GM12801 (cell line): ENCODE measurements at regions not wholly inside any gene's neighbourhood (a gene's known extent, or its start where the extent isn't known, plus 50 kb on each side); places are given as distances from the start of the nearest gene placed in this dataset.

Experiments used
- TF ChIP-seq, protein P1 (sequence below): IDR thresholded peaks from one replicate; pipeline ENCODE4 v1.5.1; 2011; ENCODE audit warnings: control low read depth; ENCODE audit not compliant: insufficient read length; ENCODE audit errors: extremely low read depth

DNA sequence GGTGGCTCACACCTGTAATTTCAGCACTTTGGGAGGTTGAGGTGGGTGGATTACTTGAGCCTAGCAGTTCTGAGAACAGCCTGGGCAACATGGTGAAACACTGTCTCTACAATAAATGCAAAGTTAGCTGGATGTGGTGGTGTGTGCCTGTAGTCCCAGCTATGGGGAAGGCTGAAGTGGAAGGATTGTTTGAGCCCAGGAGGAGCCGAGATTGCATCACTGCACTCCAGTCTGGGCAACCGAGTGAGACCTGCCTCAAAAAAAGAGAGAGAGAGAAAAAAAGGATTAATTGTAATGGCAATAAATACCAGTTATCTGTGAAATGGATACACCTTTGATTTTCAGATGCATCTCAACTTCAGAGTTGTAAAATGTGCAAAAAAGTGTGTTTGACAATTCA is 58.8 kb downstream of the SPRY1 start:
- TF ChIP-seq, protein P1, sequence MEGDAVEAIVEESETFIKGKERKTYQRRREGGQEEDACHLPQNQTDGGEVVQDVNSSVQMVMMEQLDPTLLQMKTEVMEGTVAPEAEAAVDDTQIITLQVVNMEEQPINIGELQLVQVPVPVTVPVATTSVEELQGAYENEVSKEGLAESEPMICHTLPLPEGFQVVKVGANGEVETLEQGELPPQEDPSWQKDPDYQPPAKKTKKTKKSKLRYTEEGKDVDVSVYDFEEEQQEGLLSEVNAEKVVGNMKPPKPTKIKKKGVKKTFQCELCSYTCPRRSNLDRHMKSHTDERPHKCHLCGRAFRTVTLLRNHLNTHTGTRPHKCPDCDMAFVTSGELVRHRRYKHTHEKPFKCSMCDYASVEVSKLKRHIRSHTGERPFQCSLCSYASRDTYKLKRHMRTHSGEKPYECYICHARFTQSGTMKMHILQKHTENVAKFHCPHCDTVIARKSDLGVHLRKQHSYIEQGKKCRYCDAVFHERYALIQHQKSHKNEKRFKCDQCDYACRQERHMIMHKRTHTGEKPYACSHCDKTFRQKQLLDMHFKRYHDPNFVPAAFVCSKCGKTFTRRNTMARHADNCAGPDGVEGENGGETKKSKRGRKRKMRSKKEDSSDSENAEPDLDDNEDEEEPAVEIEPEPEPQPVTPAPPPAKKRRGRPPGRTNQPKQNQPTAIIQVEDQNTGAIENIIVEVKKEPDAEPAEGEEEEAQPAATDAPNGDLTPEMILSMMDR: no peak

DNA sequence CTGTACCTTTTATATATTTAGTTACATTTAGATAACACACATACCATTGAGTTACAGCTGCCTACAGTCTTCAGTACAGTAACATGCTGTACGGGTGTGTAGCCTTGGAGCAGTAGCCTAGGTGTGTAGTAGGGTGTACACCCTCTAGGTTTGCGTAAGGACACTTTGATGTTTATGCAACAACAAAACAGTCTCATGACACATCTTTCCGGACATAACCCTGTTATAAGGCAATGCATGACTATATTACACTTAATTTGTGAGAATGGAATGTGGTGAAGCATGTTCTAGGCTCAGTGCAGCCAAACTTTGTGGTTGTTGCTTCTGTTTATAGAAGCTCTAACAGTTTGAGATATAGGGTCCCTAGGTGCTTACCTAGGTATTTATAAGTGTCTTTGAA is 65.4 kb downstream of the SPRY1 start:
- TF ChIP-seq, protein P1: no peak

DNA sequence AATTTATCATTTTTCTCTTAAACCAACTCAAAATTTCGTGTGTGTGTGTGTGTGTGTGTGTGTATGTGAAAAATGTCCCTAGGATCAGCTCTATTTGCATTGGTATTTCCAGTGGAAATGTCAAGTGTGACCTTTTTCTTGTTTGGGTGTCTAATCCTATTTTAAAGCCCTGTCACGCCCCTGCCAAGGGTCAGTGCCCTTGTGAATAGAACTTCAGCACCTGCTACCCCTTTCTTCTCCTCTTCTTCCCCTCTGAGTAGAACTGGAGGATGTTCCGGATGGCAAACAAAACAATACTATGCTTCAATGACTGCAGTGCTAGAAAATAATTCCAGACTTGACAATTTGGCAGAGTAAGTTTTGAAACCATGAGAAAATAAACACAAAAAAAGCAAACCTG is 67.3 kb downstream of the SPRY1 start:
- TF ChIP-seq, protein P1: no peak

DNA sequence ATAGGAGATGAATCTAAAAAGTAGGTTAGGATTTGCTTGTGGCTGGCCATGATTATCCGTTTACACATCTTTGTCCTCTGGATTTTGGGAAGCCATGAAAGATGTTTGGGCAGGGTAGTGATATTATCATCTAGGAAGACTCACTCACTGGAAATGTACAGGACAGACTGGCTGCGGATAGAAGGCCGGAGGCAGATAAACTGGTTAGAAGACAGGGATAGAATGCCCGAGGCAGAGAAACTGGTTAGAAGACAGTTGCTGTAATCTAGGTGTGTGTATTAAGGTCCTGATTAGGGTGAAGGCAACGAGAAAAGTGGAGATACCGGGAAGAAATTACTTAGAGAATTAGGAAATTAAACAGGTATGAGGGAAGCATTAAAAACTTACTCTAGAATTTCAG is 68.8 kb downstream of the SPRY1 start:
- TF ChIP-seq, protein P1: no peak

DNA sequence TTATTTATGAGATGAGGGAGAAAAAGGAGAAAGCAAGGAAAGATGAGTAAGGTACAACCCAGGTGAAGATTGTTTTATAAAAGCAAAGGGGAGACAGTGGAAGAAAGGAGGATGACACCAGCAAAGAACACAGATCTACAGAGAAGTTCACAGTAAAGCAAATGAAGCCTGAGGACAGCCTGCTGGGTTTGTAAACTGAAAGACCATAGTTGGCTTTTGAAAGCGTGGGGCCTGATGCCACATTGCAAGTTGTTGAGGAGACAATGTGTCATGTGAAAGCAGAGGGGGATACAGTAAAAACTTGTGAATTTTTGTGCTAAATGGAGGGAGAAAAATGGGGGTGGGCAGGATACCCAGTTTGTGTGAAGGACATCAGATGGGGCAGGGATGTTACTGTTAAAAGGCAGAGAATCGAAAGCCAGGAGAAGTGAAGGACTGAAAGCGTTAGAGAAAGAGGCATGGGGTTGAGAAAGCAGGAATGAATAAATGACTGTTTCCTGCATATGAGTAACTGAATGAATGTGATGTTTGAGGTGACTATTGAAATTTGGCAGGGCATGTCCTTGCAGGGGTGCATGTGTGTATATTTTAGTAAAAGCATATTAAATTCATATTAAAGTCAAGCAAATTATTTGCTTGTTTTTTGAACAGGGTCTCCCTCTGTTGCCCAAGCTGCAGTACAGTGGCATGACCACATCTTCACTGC is 69.6 kb downstream of the SPRY1 start:
- TF ChIP-seq, protein P1: no peak

DNA sequence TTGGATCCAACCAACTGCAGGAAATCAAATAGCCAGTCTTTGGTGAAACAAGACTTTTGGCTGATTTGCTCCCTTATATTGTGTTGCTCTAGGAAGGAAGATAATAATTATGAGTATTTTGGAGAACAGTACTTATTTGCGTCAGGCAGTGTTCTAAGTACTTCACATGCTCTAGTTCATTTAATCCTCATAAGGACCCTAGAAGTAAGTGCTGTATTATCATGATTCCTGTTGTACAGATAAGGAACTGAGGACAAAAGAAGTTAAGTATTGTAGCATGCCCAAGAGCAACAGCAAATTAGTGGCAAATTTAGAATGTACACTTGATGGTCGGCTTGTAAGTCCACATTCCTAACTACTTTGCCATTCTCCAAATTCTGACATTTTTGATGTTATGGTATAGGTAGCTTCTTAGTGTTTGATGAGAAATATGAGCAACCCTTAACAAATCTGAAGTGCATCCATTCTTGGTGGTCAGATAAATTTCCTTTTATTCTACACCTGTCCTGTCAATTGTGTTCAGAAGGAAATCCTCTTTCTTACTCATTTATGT is 72.0 kb downstream of the SPRY1 start:
- TF ChIP-seq, protein P1: no peak

DNA sequence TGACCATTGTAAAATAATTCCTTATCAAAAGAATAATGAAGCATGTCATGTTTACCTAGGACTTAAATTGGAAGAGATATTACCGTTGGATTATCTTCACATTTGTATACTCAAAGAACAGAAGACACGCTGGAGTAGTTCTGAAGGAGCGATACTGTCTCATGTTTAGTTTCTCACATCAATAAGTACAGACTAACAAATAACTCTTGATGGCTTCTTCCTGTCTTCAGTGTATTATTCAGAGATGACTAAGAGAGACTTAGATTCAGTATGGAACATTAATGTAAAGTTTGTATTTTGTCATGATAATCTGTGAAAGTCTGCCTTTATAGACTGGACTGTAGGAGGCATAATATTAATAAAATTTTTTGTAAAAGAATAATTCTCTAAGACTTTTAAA is 72.7 kb downstream of the SPRY1 start:
- TF ChIP-seq, protein P1: no peak
